ENCODE measurements at regions not wholly inside any gene's neighbourhood (a gene's known extent, or its start where the extent isn't known, plus 50 kb on each side); places are given as distances from the start of the nearest gene placed in this dataset.

GRCh38 chr15:53434174-53434678, 325.2 kb downstream of the WDR72 start:
- no peak overlapping the region for H3K4me3 Mint-ChIP-seq
- H3K27ac Mint-ChIP-seq = no peak overlapping the region
- no peaks in the 10 kb centered on the region for H3K36me3 Mint-ChIP-seq
- no peak for DNase-seq
- H3K4me1 Mint-ChIP-seq = no peaks in the 10 kb centered on the region
- no peaks in the 10 kb centered on the region for H3K9me3 Mint-ChIP-seq
- H3K27me3 Mint-ChIP-seq = no peaks in the 10 kb centered on the region

GRCh38 chr15:53416219-53416940, 343.1 kb downstream of the WDR72 start:
- Mint-ChIP-seq H3K4me3 (no peak overlapping the region), H3K27me3 (peaks cover 4% of the 10 kb centered on the region), H3K4me1 (no peaks in the 10 kb centered on the region), H3K36me3 (no peaks in the 10 kb centered on the region), H3K27ac (no peak overlapping the region), H3K9me3 (peaks cover 1% of the 10 kb centered on the region)
- DNase-seq = no peak

DNA sequence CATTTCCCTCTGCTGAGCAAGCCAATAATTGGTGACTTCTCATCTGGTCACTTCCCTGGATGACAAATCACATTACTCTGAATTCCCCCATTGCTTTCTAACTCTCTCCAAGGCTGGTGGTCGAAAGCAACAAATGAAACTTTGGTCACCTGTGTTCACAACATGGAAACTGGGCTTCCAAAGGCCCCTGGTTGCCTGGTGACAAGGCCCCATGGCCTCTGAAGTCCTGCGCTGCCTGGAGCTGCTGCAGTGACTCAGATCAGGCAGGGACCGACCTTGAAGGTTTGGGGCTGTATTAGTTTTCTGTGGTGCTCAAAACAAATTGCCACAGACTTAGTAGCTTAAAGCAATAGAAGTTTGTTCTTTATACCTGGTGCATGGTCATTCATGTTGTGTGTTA, 345.3 kb downstream of the WDR72 start:
- Mint-ChIP-seq H3K36me3 (no peaks in the 10 kb centered on the region), H3K27me3 (no peaks in the 10 kb centered on the region), H3K4me3 (no peak overlapping the region)

DNA sequence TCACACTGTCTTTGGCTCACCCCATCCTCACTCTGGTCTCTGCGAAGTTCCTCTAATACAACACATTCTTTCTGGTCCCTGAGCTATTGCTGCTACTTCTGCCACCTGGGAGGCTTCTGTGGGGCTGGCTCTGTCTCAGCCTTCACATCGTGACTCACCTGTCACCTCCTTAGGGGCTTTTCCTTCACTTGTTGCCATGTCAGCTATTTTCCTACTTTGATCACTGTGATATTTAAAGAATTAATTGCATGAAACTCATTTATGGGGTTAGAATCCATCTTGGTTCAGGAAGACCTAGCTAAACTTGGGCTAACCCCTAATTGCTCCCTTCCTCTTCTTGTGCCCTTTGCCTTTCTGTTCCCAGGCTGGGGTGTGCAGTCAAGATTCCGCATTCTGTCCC, 346.9 kb downstream of the WDR72 start:
- no peaks in the 10 kb centered on the region for H3K9me3 Mint-ChIP-seq
- no peak for DNase-seq
- no peaks in the 10 kb centered on the region for H3K27me3 Mint-ChIP-seq
- H3K4me3 Mint-ChIP-seq = no peak overlapping the region
- H3K36me3 Mint-ChIP-seq = no peaks in the 10 kb centered on the region
- H3K4me1 Mint-ChIP-seq = no peaks in the 10 kb centered on the region
- H3K27ac Mint-ChIP-seq = no peak overlapping the region

More for the DNA sequence above, 345.3 kb downstream of the WDR72 start:
- DNase-seq = no peak
- Mint-ChIP-seq H3K4me1 (no peaks in the 10 kb centered on the region), H3K27ac (no peak overlapping the region), H3K9me3 (peaks cover 1% of the 10 kb centered on the region)

DNA sequence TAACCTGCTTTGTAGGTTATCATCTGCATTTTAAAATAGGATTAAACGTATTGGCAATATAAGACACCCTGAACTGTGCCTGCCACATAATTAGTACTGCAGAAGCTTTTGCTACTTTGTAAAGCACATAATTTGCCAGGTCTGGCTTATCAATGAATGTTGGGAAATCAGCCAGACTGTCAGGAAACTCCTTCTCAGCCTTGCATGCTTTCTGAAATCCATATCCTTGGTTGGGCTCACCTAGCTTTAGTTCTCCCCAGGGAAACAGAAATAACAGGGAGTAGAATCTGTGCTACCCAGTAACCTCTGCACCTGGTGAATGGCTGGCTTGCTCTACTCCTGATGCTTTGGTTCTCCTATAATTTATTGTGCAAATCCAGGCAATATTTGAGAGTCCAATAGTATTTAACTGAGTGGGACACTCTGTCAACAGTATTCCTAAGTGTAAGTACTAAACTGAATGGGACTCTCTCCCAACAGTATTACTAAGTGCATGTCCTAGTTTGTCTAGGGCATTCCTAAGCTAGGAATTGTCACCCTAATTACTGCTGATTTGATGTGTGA, 354.5 kb downstream of the WDR72 start:
- H3K36me3 Mint-ChIP-seq = no peaks in the 10 kb centered on the region
- H3K4me1 Mint-ChIP-seq = no peaks in the 10 kb centered on the region
- DNase-seq = no peak
- no peaks in the 10 kb centered on the region for H3K27me3 Mint-ChIP-seq
- no peak overlapping the region for H3K4me3 Mint-ChIP-seq
- H3K9me3 Mint-ChIP-seq = no peaks in the 10 kb centered on the region
- H3K27ac Mint-ChIP-seq = no peak overlapping the region

DNA sequence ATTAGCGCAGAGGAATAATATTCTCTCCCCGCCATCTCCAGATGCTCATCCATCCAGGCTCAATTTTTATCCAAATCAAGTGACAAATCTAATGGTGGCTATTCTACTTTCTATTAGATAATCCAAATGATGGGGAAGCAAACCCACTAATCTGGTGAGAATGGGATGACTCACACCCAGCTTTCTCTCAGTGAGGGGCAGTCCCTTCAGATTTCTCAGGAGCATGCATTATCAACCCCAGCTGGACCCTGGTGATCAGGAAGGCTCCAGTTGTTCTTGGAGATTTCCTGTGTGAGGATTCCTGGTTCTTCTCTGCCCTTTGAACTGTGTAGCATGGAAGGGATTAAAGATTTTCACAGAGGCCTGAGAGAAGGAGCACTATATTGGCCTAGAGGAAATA, 358.0 kb downstream of the WDR72 start:
- Mint-ChIP-seq H3K27ac (no peak overlapping the region), H3K4me1 (no peaks in the 10 kb centered on the region), H3K27me3 (no peaks in the 10 kb centered on the region), H3K9me3 (no peaks in the 10 kb centered on the region), H3K36me3 (no peaks in the 10 kb centered on the region), H3K4me3 (no peak overlapping the region)
- no peak for DNase-seq

DNA sequence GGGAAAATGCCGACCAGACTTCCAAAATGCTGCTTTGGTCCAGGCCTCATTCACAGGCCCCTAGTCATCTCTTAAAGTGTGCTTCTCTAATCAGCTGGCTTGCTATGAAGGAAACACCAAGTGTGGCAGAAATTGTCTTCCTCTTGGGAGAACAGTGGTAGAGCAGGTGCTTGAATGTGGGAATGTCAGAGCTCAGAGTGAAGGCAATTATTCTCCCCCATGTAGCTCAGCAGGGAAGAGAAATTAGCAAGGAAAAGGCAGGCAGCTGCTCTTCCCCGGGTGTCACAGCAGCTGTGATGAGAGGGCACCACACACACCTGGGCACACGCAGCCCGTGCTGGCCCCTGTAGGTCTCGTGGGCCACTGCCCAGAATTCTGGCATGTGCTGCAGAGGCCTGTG, 358.5 kb downstream of the WDR72 start:
- no peaks in the 10 kb centered on the region for H3K4me1 Mint-ChIP-seq
- H3K9me3 Mint-ChIP-seq = no peaks in the 10 kb centered on the region
- DNase-seq = no peak
- H3K4me3 Mint-ChIP-seq = no peak overlapping the region
- H3K36me3 Mint-ChIP-seq = no peaks in the 10 kb centered on the region
- H3K27ac Mint-ChIP-seq = no peak overlapping the region
- H3K27me3 Mint-ChIP-seq = no peaks in the 10 kb centered on the region

GRCh38 chr15:53397041-53397616, 362.3 kb downstream of the WDR72 start:
- H3K27me3 Mint-ChIP-seq = no peaks in the 10 kb centered on the region
- H3K4me3 Mint-ChIP-seq = no peak overlapping the region
- H3K4me1 Mint-ChIP-seq = no peaks in the 10 kb centered on the region
- H3K27ac Mint-ChIP-seq = no peak overlapping the region
- H3K9me3 Mint-ChIP-seq = no peaks in the 10 kb centered on the region
- H3K36me3 Mint-ChIP-seq = no peaks in the 10 kb centered on the region
- DNase-seq = no peak

DNA sequence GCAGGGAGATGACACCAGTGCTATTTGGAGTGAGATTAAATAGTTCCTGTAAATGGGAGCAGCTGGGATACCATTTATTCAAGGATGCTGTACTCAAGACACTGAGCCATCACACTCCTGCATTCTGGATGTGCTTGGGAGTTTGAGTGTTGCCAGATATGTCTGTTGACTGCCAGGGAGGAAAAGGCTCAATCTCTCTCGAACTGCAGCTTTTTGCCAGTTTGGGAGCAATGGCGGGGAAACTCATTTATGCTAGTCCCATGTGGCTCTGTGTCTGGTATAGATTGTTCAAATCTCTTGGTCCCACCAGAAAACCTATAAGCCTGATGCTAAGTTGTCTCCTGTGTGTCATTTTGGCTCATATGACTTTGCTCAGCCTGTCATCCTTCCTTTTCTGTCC, 363.6 kb downstream of the WDR72 start:
- DNase-seq = no peak
- no peak overlapping the region for H3K4me3 Mint-ChIP-seq
- H3K27ac Mint-ChIP-seq = no peak overlapping the region
- H3K4me1 Mint-ChIP-seq = no peaks in the 10 kb centered on the region
- H3K27me3 Mint-ChIP-seq = no peaks in the 10 kb centered on the region
- H3K9me3 Mint-ChIP-seq = no peaks in the 10 kb centered on the region
- H3K36me3 Mint-ChIP-seq = no peaks in the 10 kb centered on the region

DNA sequence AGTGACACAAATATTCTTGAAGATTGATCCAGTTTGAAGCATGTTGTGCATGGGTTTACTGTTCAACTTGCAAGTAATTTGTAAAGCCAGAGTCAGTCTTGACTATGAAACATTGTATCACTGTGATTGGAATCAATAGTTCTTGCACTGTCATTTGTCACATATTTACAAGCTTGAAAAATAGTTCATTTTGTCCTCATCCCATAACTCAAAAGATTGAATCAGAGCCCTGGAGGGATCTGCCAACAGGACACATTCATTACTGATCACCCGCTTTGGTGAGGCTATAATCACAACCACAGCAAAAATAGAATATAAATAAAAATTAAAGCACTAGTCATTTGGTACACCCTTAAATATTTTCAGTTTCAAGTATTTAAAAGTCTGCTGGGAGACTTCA, 368.9 kb downstream of the WDR72 start:
- Mint-ChIP-seq H3K27me3 (no peaks in the 10 kb centered on the region), H3K27ac (no peak overlapping the region)

DNA sequence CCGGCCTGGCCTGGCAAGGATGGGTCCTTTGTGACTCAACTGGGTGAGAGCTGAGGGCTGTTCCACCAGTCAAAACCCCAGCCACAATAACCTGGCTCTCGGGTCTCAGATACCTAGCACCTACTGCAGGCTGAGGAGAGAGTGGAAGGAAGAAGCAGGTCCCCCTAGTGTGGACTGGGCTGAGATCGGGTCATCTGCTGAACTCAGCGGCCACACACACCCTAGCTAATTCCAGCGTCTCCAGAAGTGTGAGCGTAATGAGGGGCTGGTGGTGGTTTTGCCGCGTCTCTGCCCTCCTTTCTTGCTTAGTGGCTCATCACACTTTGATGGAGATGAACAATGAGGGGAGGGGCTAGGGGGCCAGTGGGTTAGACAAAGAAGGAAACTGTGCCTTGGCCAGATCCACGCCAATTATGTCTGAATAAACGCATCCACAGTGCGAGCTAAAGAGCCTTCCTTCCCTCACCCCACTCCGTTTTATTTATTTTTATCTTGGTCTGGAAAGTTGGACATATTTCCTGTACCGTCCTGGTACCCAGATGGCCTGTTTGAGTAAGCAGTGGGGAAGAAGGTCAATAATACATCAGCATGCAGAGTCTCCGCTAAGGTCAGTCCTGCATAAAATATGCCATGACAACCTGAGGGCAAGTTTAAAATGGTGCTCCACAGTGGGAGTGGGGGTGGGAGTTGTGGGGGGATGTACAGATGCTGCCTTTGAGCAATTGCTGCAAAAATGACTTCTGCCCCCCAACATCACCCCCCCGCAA, 370.0 kb downstream of the WDR72 start:
- no peaks in the 10 kb centered on the region for H3K9me3 Mint-ChIP-seq
- H3K27me3 Mint-ChIP-seq = no peaks in the 10 kb centered on the region
- no peak overlapping the region for H3K4me3 Mint-ChIP-seq
- no peak overlapping the region for H3K27ac Mint-ChIP-seq
- no peaks in the 10 kb centered on the region for H3K36me3 Mint-ChIP-seq
- H3K4me1 Mint-ChIP-seq = no peaks in the 10 kb centered on the region
- no peak for DNase-seq

More for the DNA sequence above, 368.9 kb downstream of the WDR72 start:
- DNase-seq = no peak
- H3K4me3 Mint-ChIP-seq = no peak overlapping the region
- no peaks in the 10 kb centered on the region for H3K36me3 Mint-ChIP-seq
- no peaks in the 10 kb centered on the region for H3K9me3 Mint-ChIP-seq
- no peaks in the 10 kb centered on the region for H3K4me1 Mint-ChIP-seq

DNA sequence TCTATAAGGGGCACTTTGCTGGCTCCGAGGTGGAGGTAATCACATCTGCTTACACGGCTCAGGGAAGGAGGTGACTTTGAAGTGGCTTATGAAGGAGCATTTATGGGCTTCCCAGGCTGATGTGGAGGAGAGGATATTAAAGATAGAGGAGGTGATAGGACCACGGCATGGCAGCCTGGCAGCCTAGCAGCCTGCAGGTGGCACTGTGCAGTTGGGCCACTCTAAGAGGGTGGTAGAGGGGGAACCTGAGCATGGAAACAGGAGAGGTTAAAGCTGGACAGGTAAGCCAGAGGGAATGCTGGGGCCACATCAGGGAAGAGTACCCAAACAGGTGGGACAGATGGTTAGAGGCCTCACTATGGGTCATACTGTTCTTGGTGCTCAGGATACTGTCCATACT, 375.0 kb downstream of the WDR72 start:
- H3K9me3 Mint-ChIP-seq = no peaks in the 10 kb centered on the region
- no peaks in the 10 kb centered on the region for H3K36me3 Mint-ChIP-seq
- no peaks in the 10 kb centered on the region for H3K27me3 Mint-ChIP-seq
- DNase-seq = no peak
- no peaks in the 10 kb centered on the region for H3K4me1 Mint-ChIP-seq
- no peak overlapping the region for H3K27ac Mint-ChIP-seq
- no peak overlapping the region for H3K4me3 Mint-ChIP-seq

DNA sequence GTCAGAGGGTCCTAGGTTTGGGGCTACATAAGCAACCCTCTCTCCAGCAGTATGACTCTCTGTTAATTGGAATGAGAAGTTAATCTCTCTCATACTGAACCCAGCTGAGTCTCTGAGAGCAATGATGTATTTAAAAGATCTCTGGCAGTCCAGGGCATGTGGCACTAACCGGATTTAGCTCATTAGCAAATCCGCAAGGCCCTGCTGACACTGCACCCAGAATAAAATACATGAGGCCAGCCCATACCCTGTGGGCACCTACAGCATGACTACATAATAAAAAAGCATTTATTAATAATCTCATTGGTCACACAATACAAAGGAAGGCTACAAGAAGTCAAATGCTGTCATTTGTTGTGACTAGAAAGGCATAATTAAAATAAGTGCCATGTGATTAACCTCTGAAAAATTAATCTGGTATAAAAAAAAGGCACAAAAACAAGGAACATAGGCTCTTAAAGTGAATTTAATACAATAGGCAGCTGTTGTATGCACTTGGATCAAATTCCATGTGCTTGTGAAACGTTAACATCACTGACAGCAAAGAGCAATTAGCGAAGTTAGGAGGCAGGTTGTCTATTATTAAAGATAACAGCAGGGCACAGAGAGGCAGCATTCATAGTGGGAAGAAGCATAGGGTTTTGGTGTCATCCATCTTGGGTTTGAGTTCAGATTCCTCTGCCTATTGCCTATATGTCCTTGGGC, 381.2 kb downstream of the WDR72 start:
- no peak overlapping the region for H3K27ac Mint-ChIP-seq
- DNase-seq = no peak
- no peaks in the 10 kb centered on the region for H3K9me3 Mint-ChIP-seq
- no peaks in the 10 kb centered on the region for H3K4me1 Mint-ChIP-seq
- no peaks in the 10 kb centered on the region for H3K27me3 Mint-ChIP-seq
- no peak overlapping the region for H3K4me3 Mint-ChIP-seq
- H3K36me3 Mint-ChIP-seq = no peaks in the 10 kb centered on the region

DNA sequence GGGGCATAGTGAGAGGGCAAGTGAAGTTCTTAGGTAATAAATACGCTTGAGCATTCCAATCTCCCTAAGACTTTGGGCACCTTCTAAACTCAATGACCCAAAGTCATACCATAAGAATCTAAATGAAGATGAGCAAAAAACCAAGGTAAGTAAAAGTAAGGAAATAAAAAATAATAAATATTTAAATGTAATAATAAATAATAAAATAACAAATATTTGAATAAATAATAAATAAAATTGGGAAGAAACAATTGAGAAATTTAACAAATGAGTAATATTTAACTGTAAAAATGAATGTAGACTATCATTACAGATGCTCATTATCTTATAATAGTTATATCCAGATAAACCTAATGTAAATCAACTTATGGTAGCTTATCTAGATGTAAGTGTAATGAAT, 391.7 kb downstream of the WDR72 start:
- Mint-ChIP-seq H3K4me1 (no peaks in the 10 kb centered on the region), H3K27ac (no peak overlapping the region), H3K9me3 (peaks cover 12% of the 10 kb centered on the region), H3K36me3 (no peaks in the 10 kb centered on the region), H3K4me3 (no peak overlapping the region), H3K27me3 (no peaks in the 10 kb centered on the region)
- no peak for DNase-seq

DNA sequence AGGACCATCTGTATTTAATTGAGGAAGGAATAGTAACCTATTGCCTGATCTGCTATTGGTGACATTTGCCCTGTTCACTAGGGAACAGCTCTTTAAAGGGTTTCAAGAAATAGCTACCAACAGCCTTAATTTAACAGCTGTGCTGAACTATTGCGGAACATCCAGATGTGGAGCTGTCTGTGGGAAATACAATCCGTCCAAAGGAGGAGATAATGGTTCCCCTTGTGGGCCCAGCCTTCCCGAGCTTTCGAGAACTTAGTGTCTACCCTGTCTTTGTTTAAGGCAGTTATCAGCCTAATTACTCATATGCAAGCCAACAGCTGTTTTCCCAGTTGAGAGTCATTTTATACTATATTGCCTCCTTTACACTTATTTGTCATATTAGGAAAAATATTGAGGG, 398.6 kb downstream of the WDR72 start:
- no peak for DNase-seq
- Mint-ChIP-seq H3K36me3 (no peaks in the 10 kb centered on the region), H3K9me3 (no peaks in the 10 kb centered on the region), H3K27ac (no peak overlapping the region), H3K4me3 (no peak overlapping the region), H3K27me3 (peaks cover 9% of the 10 kb centered on the region), H3K4me1 (no peaks in the 10 kb centered on the region)
